CD4-positive, alpha-beta T cell (primary cell): ENCODE measurements at regions not wholly inside any gene's neighbourhood (a gene's known extent, or its start where the extent isn't known, plus 50 kb on each side); places are given as distances from the start of the nearest gene placed in this dataset.
"Not testable (repeated sequence)": the region's sequence is repeated elsewhere in the genome, so short reads cannot be mapped to it uniquely, and the experiment has no call there.

ENCODE experiments used
- ATAC-seq: fragments of 200-7000 bp; cut with Tn5 transposase; one replicate; pipeline ENCODE4 v1.10.0; 2022; ENCODE audit warnings: mild to moderate bottlenecking; ENCODE audit not compliant: poor library complexity
- CTCF ChIA-PET: fragments of 350-600 bp; sonication (Branson Sonifier 250); formaldehyde crosslinking; loops from one replicate; lab custom pipeline; 2021; ENCODE audit warnings: antibody characterized with exemption, inconsistent platforms; lab: Charles Lee
- POLR2A ChIA-PET: fragments of 350-600 bp; sonication (Branson Sonifier 250); formaldehyde crosslinking; loops from one replicate; lab custom pipeline; 2021; ENCODE audit warnings: antibody characterized with exemption, inconsistent platforms; lab: Charles Lee
- DNase-seq, 14 experiments: peaks; one replicate each; pipeline ENCODE4 v3.0.0-alpha.2; 2013 to 2020; ENCODE audit warnings: mixed read lengths in 2 of 14
- H3K27ac ChIP-seq, 2 donors: one replicate each; pipeline versions ENCODE4 v1.5.1 to v1.7.0; 2013; ENCODE audit warnings: low read length in 2 of 2, low read depth in 1 of 2, mild to moderate bottlenecking in 1 of 2
- H3K27me3 ChIP-seq, 2 experiments: 1 replicate in 1 of 2; 2 replicates in 1 of 2; pipeline versions ENCODE4 v1.6.1 to v1.7.0; 2013; ENCODE audit warnings: low read length in 2 of 2, control low read depth in 1 of 2, mild to moderate bottlenecking in 1 of 2, moderate library complexity in 1 of 2; ENCODE audit not compliant: insufficient read depth in 2 of 2, control insufficient read depth in 1 of 2
- H3K36me3 ChIP-seq: one replicate; pipeline ENCODE4 v1.6.1; 2013; ENCODE audit warnings: low read length, control low read depth; ENCODE audit not compliant: insufficient read depth
- H3K4me1 ChIP-seq: one replicate; pipeline ENCODE4 v1.6.1; 2013; ENCODE audit warnings: low read length, control low read depth; ENCODE audit not compliant: insufficient read depth
- H3K4me3 ChIP-seq: one replicate; pipeline ENCODE4 v1.5.1; 2013; ENCODE audit warnings: mild to moderate bottlenecking, low read length, moderate library complexity
- H3K9me3 ChIP-seq, 2 experiments: 1 replicate in 1 of 2; 2 replicates in 1 of 2; pipeline versions ENCODE4 v1.6.1 to v1.7.0; 2013; ENCODE audit warnings: low read length in 2 of 2, mild to moderate bottlenecking in 2 of 2, control low read depth in 1 of 2, moderate library complexity in 1 of 2; ENCODE audit not compliant: control insufficient read depth in 1 of 2, insufficient read depth in 1 of 2
- H3K27ac Mint-ChIP-seq: one replicate; pipeline ENCODE4 v1.8.0; 2020; ENCODE audit warnings: mixed read lengths
- H3K27me3 Mint-ChIP-seq: one replicate; pipeline ENCODE4 v1.8.0; 2021; ENCODE audit warnings: mixed read lengths
- H3K36me3 Mint-ChIP-seq: one replicate; pipeline ENCODE4 v1.8.0; 2021; ENCODE audit warnings: low read depth, mixed read lengths
- H3K4me1 Mint-ChIP-seq: one replicate; pipeline ENCODE4 v1.8.0; 2021; ENCODE audit warnings: low read depth, mixed read lengths
- H3K4me3 Mint-ChIP-seq: one replicate; pipeline ENCODE4 v1.8.0; 2020; ENCODE audit warnings: mild to moderate bottlenecking, mixed read lengths
- H3K9me3 Mint-ChIP-seq: one replicate; pipeline ENCODE4 v1.8.0; 2020; ENCODE audit warnings: mixed read lengths
- CTCF ChIP-seq: fragments of 200-600 bp; IDR thresholded peaks from one replicate; pipeline ENCODE4 v1.8.0; 2022; ENCODE audit warnings: antibody characterized with exemption, mild to moderate bottlenecking
- intact Hi-C, 2 experiments: fragments of 100-400 bp; cut with DNase I in 1 of 2; cut with micrococcal nuclease in 1 of 2; formaldehyde crosslinking; loops; one replicate each; pipeline versions ENCODE4 v1.15.1 to v1.9.0; 2023 to 2025; cut with DNase I, micrococcal nuclease

- Mint-ChIP-seq H3K9me3 (no peaks in the 10 kb centered on the region), H3K4me3 (no peak overlapping the region), H3K36me3 (no peaks in the 10 kb centered on the region), H3K27ac (no peak overlapping the region), H3K4me1 (no peaks in the 10 kb centered on the region), H3K27me3 (peaks cover 48% of the 10 kb centered on the region)
- Histone ChIP-seq H3K27me3 (peaks cover 0 to 19% of the 10 kb centered on the region in 2 experiments), H3K27ac (no peak overlapping the region), H3K4me3 (no peak overlapping the region), H3K36me3 (no peaks in the 10 kb centered on the region), H3K4me1 (no peaks in the 10 kb centered on the region), H3K9me3 (no peaks in the 10 kb centered on the region)
- CTCF ChIA-PET: no interaction called here
- POLR2A ChIA-PET: no interaction called here
- intact Hi-C loops: no loop called here
- no peak for TF ChIP-seq CTCF
- no peak for ATAC-seq
- no peak for DNase-seq
Measured at GRCh38 chr12:13328535-13328934, 132.0 kb downstream of the EMP1 start.

GRCh38 chr12:13326076-13326475 lies 129.6 kb downstream of the EMP1 start:
- Histone ChIP-seq H3K4me3 (no peak overlapping the region), H3K36me3 (no peaks in the 10 kb centered on the region), H3K27me3 (peaks cover 0 to 19% of the 10 kb centered on the region in 2 experiments), H3K27ac (no peak overlapping the region), H3K9me3 (no peaks in the 10 kb centered on the region), H3K4me1 (no peaks in the 10 kb centered on the region)
- intact Hi-C loops: no loop called here
- Mint-ChIP-seq H3K36me3 (no peaks in the 10 kb centered on the region), H3K27ac (no peak overlapping the region), H3K27me3 (peaks cover 56% of the 10 kb centered on the region), H3K4me1 (no peaks in the 10 kb centered on the region), H3K9me3 (no peaks in the 10 kb centered on the region), H3K4me3 (no peak overlapping the region)
- no peak for DNase-seq
- POLR2A ChIA-PET: no interaction called here
- CTCF ChIA-PET: interaction anchor here (1.0 kb wide), 1 partner anchor 9 kb away, joined by 3 read pairs; no protein-coding TSS in a partner anchor
- no peak for TF ChIP-seq CTCF
- no peak for ATAC-seq

- H3K9me3 ChIP-seq, POLR2A ChIA-PET, H3K9me3 Mint-ChIP-seq, CTCF ChIA-PET, H3K36me3 ChIP-seq, H3K36me3 Mint-ChIP-seq, H3K4me1 Mint-ChIP-seq, H3K27ac Mint-ChIP-seq, H3K4me3 ChIP-seq, intact Hi-C loops, ATAC-seq, H3K27ac ChIP-seq, H3K4me1 ChIP-seq, DNase-seq, H3K4me3 Mint-ChIP-seq: not testable (repeated sequence)
- H3K27me3 ChIP-seq: peaks cover 0 to 19% of the 10 kb centered on the region in 2 experiments
- H3K27me3 Mint-ChIP-seq: peaks cover 52% of the 10 kb centered on the region
Measured at GRCh38 chr12:13325037-13325436, 128.5 kb downstream of the EMP1 start.
